DND-41 (cell line): ENCODE measurements at regions not wholly inside any gene's neighbourhood (a gene's known extent, or its start where the extent isn't known, plus 50 kb on each side); places are given as distances from the start of the nearest gene placed in this dataset.

Experiments
- ATAC-seq: fragments of 200-7000 bp; cut with Tn5 transposase; 3 replicates; pipeline ENCODE4 v1.9.1; 2021; ENCODE audit warnings: low read depth; ENCODE audit not compliant: insufficient read depth
- DNase-seq: peaks from one replicate; pipeline ENCODE4 v3.0.0-alpha.2; 2020
- H2AFZ ChIP-seq: 2 replicates; pipeline ENCODE4 v1.6.0; 2012; ENCODE audit warnings: low read depth, low read length
- H3K27ac ChIP-seq: 2 replicates; pipeline ENCODE4 v1.5.1; 2012; ENCODE audit warnings: low read length, inconsistent platforms
- H3K27me3 ChIP-seq: fragments of 200-600 bp; sonication (generic); 2 replicates; pipeline ENCODE4 v1.6.0; 2012; ENCODE audit warnings: low read length, mild to moderate bottlenecking, inconsistent platforms; ENCODE audit not compliant: insufficient read depth, poor library complexity
- H3K36me3 ChIP-seq: 2 replicates; pipeline ENCODE4 v1.5.1; 2012; ENCODE audit warnings: low read length, inconsistent platforms; ENCODE audit not compliant: insufficient read depth
- H3K4me1 ChIP-seq: 2 replicates; pipeline ENCODE4 v1.5.1; 2012; ENCODE audit warnings: mild to moderate bottlenecking, low read length; ENCODE audit not compliant: insufficient read depth
- H3K4me2 ChIP-seq: 2 replicates; pipeline ENCODE4 v1.6.0; 2012; ENCODE audit warnings: mild to moderate bottlenecking, moderate library complexity, low read length, inconsistent platforms; ENCODE audit not compliant: insufficient read depth
- H3K4me3 ChIP-seq, 2 experiments: fragments of 200-600 bp in 1 of 2; shearing (Covaris generic) in 1 of 2; 2 replicates each; pipeline ENCODE4 v1.5.1; 2012 to 2016; ENCODE audit warnings: inconsistent platforms in 2 of 2, low read length in 2 of 2, mild to moderate bottlenecking in 2 of 2, low read depth in 1 of 2, moderate library complexity in 1 of 2
- H3K79me2 ChIP-seq: 2 replicates; pipeline ENCODE4 v1.6.0; 2012; ENCODE audit warnings: low read length, inconsistent platforms; ENCODE audit not compliant: insufficient read depth
- H3K9ac ChIP-seq: 2 replicates; pipeline ENCODE4 v1.6.0; 2012; ENCODE audit warnings: low read depth, mild to moderate bottlenecking, inconsistent platforms, low read length, moderate library complexity
- H3K9me3 ChIP-seq: 2 replicates; pipeline ENCODE4 v1.5.1; 2012; ENCODE audit warnings: low read length, moderate library complexity, mild to moderate bottlenecking, inconsistent platforms; ENCODE audit not compliant: insufficient read depth, severe bottlenecking
- H4K20me1 ChIP-seq: 2 replicates; pipeline ENCODE4 v1.6.0; 2012; ENCODE audit warnings: low read length; ENCODE audit not compliant: insufficient read depth
- CTCF ChIP-seq: IDR thresholded peaks from 2 replicates; pipeline ENCODE4 v1.5.1; 2012; ENCODE audit warnings: borderline replicate concordance, low read length, moderate library complexity, mild to moderate bottlenecking; ENCODE audit not compliant: poor library complexity, severe bottlenecking; ENCODE audit errors: extremely low read depth
- EZH2 ChIP-seq: IDR thresholded peaks from 3 replicates; pipeline ENCODE4 v1.6.1; 2012; ENCODE audit warnings: borderline replicate concordance, low read depth, mild to moderate bottlenecking, moderate library complexity, low read length, inconsistent platforms; ENCODE audit not compliant: severe bottlenecking

DNA sequence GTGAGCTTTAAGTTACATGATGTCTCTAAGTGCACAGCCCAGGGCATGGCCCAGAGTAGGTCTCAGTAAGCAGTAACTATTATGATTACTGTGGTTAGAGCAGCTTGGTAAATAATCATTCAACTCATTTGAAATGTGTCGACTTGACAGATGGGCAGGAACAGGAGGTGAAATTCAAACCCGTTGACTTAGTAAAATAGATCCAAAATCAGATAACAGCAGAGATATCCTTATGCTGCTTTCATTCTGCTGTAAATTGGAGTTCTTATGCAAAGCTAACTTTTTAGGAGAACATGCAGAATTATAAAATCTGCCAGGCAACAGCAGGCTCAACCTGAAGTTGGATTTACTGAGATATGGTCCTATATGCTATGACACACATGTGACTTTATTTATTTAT is 118.7 kb upstream of the KLHL25 start:
- no peak overlapping the region for H3K9ac ChIP-seq
- H3K27me3 ChIP-seq: no peaks in the 10 kb centered on the region
- ATAC-seq: no peak
- no peaks in the 10 kb centered on the region for H3K36me3 ChIP-seq
- no peaks in the 10 kb centered on the region for H4K20me1 ChIP-seq
- no peak overlapping the region for H3K4me3 ChIP-seq
- no peak overlapping the region for H3K27ac ChIP-seq
- H3K79me2 ChIP-seq: no peaks in the 10 kb centered on the region
- TF ChIP-seq EZH2 (no peak), CTCF (no peak)
- no peaks in the 10 kb centered on the region for H3K9me3 ChIP-seq
- H3K4me2 ChIP-seq: no peak overlapping the region
- no peaks in the 10 kb centered on the region for H3K4me1 ChIP-seq
- DNase-seq: no peak
- no peak overlapping the region for H2AFZ ChIP-seq

DNA sequence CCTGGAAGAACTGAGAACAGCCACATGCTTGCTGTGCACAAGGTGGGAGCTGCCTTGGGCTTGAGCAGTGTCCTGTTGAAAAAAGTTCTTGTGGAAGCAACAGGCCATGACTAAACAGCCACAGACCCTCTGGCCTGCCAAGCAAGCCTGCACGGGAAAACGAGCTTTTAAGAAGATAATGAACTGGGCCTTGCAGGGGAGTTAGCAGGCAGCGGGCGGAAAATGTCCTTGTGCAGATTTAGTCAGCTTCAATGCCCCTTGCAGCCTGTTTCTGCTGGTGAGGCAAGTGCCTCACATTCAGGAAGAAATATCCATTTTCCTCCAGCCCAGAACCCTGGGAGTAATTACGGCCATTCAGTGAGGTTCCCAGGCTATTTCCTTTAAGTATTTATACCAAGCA is 126.2 kb upstream of the KLHL25 start:
- H2AFZ ChIP-seq: no peak overlapping the region
- DNase-seq (no peak), ATAC-seq (no peak)
- no peaks in the 10 kb centered on the region for H3K4me1 ChIP-seq
- H3K9ac ChIP-seq: no peak overlapping the region
- H3K27me3 ChIP-seq: no peaks in the 10 kb centered on the region
- no peaks in the 10 kb centered on the region for H4K20me1 ChIP-seq
- no peaks in the 10 kb centered on the region for H3K36me3 ChIP-seq
- H3K4me3 ChIP-seq: no peak overlapping the region
- TF ChIP-seq EZH2: no peak
- no peak for TF ChIP-seq CTCF
- H3K79me2 ChIP-seq: no peaks in the 10 kb centered on the region
- no peaks in the 10 kb centered on the region for H3K9me3 ChIP-seq
- no peak overlapping the region for H3K27ac ChIP-seq
- no peak overlapping the region for H3K4me2 ChIP-seq

DNA sequence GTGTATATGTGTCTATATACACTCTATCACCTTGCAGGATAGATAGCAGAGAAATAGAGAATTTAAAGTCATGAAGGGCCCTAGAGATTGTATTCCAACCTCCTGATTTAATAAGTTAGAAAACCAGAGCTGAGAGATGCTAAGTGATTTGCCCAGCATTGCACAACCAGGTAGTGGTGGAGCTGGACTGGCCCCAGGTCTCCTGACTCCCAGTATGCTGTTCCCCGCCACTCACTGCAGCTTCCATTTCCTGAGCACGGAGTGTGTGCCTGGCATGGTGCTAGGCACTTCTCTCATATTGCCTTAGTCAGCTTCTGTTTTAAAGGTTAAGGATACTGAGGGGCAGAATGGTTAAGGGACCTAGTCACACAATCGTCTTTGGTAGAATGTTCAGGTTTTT is 129.4 kb upstream of the KLHL25 start:
- no peaks in the 10 kb centered on the region for H3K79me2 ChIP-seq
- no peaks in the 10 kb centered on the region for H3K36me3 ChIP-seq
- H2AFZ ChIP-seq: no peak overlapping the region
- H3K27me3 ChIP-seq: no peaks in the 10 kb centered on the region
- H3K4me2 ChIP-seq: no peak overlapping the region
- ATAC-seq: no peak
- no peak for DNase-seq
- H3K9ac ChIP-seq: no peak overlapping the region
- H4K20me1 ChIP-seq: no peaks in the 10 kb centered on the region
- H3K27ac ChIP-seq: no peak overlapping the region
- no peak overlapping the region for H3K4me3 ChIP-seq
- H3K9me3 ChIP-seq: no peaks in the 10 kb centered on the region
- TF ChIP-seq CTCF (no peak), EZH2 (no peak)
- no peaks in the 10 kb centered on the region for H3K4me1 ChIP-seq

DNA sequence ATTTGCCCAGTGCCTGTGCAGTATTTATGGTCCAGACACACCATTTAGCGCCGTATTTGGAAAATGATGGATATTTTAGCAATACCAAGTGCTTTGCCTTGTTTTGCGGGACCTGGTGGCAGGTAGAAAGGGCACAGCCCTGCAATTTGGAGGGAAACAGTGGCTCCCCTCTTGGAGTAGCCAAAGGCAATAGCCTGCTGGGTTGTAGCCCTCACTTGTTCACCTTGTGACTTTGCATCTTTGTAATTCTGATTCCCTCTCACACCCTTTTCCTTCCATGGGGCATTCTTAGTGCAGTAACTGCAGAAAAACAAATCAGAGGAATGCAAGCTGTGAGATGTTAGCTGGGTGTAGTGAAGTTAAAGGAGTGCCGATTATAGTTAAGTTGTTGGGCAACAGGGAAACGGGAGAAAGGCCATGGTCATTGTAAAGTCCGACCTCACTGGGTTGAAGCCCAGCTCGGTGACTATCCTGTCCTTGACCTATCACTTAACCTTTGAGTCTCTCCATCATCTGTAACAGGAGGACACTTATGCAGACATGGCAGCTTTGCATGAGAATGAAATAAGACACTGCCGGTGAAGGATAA is 131.0 kb upstream of the KLHL25 start:
- Histone ChIP-seq H2AFZ (no peak overlapping the region), H3K79me2 (no peaks in the 10 kb centered on the region), H3K27me3 (no peaks in the 10 kb centered on the region), H3K4me1 (no peaks in the 10 kb centered on the region), H3K27ac (no peak overlapping the region), H3K4me2 (no peak overlapping the region), H3K9ac (no peak overlapping the region), H3K9me3 (no peaks in the 10 kb centered on the region), H3K36me3 (no peaks in the 10 kb centered on the region), H3K4me3 (no peak overlapping the region), H4K20me1 (no peaks in the 10 kb centered on the region)
- ATAC-seq: no peak
- no peak for DNase-seq
- TF ChIP-seq EZH2: no peak
- no peak for TF ChIP-seq CTCF
